NCI-H1092 treated with DMSO at 0.1 percent for 48 hours (cell line): ENCODE measurements at regions not wholly inside any gene's neighbourhood (a gene's known extent, or its start where the extent isn't known, plus 50 kb on each side); places are given as distances from the start of the nearest gene placed in this dataset.

ENCODE experiments used
- DNase-seq: peaks from one replicate; lab custom pipeline; 2025; lab: John Stamatoyannopoulos, UW

DNA sequence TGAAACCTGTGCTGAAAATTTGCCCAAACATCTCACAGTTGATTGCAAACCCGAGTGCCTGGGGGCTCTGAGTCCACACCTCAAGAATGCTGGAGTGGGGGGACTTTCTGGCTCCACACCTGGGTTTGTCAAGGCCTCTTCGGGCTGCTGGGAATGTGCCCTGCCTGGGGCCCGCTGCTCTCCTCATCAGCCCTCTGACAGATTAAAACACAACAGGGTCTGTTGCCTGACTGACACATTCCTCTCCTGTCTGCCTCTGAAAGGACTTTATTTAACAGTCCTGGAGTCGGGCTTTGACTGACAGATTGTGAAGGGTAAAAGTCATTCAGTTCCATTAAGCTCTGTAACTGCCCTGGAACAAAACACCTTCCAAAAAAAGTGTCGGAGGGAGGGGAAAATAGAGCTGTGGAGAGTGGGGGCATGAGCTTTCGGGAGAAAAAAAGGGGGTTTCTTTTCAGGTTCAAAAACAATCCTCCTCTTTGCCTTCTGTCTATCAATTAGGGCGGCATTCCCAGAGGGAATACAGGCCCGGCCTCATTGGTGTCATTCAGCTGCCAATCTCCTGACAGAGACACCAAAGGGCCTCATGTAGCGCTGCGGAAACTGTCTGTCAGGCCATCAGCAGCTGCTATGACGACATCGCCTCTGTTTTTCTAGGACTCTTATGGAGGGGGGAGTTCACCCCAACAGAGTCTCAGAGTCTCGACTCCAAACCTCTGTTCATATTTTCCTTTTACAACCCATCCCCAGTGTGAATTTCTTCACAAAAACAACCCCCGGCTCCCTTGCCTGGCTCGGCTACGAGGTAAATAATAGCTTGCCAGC lies 398.8 kb upstream of the NFE2L3 start:
- no peak for DNase-seq

GRCh38 chr7:25753837-25754236 lies 398.2 kb upstream of the NFE2L3 start:
- no peak for DNase-seq

DNA sequence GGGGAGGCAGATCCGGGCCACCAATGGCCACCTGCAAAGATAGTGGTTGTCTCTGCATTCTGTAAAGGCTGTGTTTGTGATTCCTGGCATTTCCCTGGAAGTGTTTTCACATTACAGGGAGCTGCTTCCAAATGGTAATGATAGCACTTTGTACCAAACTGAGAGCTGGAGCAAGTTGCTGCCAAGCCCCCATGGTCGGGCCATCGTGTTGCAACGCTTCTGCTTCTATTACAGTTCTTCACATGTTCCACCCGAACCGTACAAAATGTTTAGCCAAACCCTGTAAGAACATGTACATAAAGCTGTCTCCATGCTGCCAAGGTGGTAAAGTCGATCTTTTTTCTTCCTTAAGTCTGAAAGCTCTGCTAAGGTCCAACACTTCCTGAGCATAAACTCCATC lies 397.7 kb upstream of the NFE2L3 start:
- DNase-seq: no peak

DNA sequence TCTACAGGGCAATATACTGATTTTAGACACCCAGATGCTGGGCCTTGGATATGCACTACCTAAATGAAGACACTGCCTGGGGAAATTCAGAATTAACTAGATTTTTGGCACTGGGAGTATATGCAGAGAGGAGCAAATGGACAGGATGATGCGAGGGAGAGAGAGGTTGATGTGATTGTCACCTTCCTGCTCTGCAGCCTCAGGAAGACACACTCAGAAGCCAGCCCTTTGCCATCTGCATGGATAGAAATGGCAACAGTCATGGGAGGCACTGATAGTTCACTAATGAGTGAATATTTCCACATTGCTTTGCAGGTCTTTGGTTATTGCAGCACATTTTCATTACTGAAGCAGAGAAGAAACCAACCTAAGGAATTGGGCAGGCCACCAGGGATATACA lies 397.2 kb upstream of the NFE2L3 start:
- DNase-seq: no peak

DNA sequence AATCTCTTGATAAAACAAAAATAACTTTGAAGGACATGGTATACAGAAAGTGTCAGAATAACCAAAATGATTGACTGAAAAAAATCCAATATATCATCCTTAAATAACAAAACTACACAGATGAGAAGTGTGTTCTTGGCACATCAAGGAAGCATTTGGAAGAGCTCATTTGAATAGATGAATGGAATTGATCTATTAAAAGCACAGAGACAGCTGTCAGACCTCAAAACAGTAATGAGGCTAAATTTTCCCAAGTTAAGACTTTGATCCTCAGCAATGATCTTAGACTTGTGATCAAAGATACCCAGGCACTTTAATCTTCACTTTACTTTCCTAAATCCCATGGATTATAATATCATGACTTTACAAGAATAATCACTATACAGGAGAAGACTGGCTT lies 395.4 kb upstream of the NFE2L3 start:
- no peak for DNase-seq

- no peak for DNase-seq
These were observed 393.4 kb upstream of the NFE2L3 start for GRCh38 chr7:25758559-25758958.

DNA sequence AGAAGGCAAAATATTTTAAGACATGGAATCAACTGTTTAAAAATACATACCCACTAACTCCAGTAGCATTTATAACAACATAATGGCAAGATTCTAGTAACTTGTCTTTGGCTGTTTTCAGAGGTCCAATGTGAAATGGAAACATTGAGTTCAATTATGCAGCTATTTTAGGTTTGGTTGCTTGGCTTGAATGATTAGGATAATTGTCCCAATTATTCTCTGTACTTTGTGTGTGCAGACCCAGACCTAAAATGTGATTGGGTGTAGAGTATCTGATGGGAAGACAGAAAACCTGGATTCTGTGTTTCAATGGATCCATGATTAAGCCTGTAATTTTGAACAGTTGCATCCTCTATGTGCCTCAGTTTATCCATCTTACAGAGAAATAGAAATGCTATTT lies 392.7 kb upstream of the NFE2L3 start:
- DNase-seq: no peak

GRCh38 chr7:25759748-25760147 lies 392.2 kb upstream of the NFE2L3 start:
- no peak for DNase-seq

GRCh38 chr7:25762511-25763462 lies 389.2 kb upstream of the NFE2L3 start:
- DNase-seq: no peak

DNA sequence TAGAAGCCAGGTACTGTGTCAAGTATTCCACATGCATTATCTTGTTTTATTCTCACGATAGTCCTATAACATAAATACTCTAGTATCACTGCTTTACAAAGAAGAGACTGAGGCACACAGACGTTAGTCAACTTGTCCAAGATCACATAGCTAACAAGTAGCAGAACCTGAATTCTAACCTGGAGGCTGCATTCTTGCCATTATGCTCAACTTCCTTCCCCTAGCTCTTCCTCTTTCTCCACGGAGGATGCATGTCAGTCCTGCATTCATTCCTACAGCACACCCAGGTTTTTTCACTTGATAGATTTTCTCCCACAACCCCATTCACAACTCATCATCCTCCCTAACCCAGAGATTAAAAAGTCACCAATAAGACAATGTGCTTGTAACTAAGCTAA lies 388.5 kb upstream of the NFE2L3 start:
- DNase-seq: no peak

DNA sequence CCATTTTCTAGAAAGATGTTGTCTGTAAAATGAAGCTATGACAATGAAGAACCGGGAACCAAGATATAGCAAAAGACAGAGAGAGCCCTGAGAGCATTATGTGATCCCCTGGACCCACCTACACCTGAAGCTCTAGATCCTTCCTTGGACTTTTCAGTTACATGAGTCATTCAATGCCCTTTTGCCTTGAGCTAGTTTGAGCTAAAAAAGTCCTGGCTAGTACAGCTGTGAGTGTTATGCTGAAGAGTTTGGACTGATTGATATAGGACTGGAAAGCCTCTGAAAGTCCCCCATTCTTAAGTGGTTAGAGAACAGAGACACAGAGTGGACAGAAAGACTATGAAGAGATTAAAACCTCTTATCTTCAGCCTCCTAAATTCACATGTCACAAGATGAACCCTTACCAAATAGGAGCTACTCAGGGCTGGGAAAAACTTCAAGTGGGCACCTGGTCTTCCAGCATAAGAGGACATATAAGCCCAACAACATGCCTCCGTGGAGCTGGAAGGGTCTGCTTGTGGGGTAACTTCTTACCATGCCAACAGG lies 386.8 kb upstream of the NFE2L3 start:
- no peak for DNase-seq

GRCh38 chr7:25770235-25770634 lies 381.8 kb upstream of the NFE2L3 start:
- DNase-seq: no peak

DNA sequence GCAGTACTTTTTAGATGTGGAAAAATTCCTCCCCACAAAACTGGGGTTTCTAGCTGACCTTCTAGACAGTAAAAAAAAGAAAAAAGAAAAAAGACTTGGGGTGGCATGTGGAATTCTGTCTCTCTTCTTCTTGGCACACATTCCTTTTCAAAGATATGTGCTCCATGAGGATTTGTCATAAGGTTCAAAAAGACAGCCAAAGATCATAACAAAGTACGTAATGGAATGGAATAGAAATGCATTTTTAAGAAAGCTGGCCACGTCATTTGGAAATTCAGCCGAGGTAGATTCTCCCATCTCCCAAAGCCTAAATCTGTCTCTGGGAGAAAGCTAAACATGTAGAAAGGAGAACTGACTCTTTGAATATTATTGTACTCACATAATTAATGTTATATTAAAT lies 381.3 kb upstream of the NFE2L3 start:
- no peak for DNase-seq

DNA sequence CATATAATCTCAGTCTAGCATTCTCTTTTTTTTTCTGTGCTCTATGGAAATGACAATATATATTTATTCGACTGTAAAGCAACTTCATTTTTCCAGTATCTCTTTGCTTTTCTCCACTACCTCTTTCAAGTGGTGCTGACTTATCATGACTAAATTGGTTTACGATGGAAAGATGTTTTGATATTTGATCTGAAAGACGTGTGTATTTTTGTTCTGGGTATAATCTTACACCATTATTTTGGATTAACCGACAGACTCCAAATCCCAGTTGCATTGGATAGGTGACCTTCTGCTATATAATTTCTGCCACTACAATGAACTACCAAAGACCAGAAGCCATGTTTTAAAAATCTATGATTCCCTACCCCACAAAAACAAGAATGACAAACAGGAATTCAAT lies 380.5 kb upstream of the NFE2L3 start:
- DNase-seq: no peak

DNA sequence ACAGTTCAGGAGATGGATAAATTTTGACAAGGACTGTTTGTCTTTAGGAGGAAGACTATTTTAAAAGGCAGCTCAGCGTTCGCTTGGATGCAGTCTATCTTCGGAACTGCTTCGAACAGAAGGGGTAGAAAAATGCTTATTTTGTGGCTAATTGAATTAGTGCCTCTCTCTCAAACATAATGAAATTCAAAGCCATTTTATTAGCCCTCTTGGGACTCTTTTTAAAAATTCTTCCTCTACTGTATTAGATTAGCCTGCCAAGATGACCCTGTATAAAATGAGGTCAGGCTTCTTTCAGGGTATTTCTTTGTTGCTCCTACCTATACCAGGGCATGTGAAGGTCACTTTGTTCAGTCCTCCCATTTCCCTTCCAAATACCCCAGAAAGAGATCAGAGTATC lies 379.2 kb upstream of the NFE2L3 start:
- no peak for DNase-seq

DNA sequence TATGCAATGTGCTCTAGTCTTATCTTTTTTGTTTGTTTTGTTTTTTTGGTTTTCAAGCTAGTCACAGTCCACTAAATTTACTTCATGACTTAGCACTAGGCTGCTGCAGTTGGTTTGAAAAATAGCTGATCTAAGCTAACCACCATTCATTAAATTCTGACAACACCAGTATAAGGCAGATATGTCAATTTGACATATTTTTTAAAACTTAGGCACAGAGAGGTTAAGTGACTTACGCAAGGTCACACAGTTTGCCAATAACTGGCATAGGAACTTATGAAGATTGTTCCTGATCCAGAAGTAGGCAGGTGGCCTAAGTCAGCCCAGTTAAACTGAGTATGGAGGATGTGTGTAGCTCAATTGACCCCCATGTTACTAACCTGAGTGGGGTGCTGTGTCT lies 377.3 kb upstream of the NFE2L3 start:
- DNase-seq: no peak

DNA sequence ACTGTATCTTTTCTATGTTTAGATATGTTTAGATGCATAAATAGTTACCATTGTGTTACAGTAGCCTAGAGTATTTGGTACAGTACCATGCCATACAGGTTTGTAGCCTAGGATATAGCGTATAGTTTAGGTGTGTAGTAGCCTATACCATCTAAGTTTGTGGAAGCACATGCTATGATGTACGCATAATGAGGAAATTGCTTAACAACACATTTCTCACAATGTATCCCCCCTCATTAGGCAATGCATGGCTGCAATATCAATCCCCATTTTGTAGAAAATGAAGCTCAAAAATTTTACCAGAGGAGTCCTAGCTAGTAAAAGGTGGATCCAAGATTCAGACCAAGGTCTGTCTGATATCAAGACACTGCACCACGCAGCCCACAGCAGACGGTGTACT lies 376.4 kb upstream of the NFE2L3 start:
- DNase-seq: no peak

DNA sequence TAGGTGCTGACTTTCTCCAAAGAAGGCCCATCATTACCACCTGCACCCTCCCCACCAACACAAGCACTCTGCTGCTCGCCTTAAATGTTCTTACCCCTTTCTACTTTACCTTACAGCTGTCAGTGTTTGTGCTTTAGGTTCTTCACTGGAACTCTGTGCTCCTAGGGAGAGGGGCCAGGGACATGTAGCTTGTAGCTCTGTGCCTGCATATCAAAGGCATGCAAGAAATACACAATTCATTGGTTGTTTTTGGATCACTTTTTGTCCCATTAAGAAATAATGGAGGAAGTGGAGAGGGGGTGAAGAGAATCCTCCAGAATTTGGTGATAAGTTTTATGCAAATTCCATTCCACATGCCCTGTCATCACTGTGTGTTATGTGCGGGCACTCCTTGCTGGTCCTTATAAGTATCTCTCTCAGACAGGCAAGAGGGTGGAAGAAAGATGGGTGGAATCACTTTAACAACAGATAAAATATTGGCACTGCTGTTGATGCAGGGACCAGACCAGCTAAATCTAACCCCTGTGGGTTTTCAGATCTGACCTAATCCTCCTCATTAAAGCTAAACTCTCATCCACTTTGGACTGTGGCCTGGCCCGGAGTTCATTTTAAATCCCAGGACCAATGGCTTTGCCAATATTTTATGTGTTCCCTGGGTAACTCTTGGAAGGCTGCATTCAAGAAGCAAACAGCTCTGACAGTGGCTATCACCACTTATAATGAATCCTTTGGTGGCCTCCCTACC lies 375.8 kb upstream of the NFE2L3 start:
- DNase-seq: peak; percentile 32

- no peak for DNase-seq
These were observed 375.3 kb upstream of the NFE2L3 start for GRCh38 chr7:25776744-25777123.

DNA sequence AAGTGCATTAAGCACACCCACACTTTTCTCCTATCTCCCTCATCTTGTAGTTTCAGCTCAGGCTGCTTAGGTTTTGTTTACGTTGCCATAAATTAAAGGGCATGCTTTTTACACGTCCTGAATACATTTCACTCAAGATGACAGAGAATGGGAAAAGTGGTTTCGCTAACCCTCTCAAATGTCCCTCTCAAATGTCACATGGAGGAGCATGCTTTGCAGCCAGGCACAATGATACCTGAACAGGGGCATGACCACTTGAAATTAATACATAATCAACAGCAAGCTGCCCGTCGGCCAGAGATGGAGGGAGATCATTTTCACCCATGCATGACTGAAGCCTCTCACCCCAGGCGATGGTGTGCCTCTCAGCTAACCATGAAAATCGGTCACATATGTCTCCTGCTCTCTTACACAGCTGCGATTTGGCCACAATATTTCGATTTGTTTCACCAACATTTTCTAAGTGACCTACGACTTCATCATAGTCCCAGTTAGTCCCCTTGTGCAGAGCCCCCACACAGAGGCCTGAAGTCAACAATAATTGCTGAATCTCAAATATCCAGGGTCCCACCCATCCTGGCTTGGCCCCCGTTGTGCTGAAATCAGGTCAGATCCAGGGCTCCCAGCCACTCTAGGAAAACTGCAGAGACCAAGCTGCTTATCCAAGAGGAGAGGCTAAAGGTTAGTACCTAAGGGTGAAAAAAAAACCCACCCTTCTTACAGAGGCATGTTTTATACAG lies 373.9 kb upstream of the NFE2L3 start:
- DNase-seq: peak; percentile 100

GRCh38 chr7:25779002-25779546 lies 372.9 kb upstream of the NFE2L3 start:
- DNase-seq: no peak
